ENCODE measurements at regions not wholly inside any gene's neighbourhood (a gene's known extent, or its start where the extent isn't known, plus 50 kb on each side); places are given as distances from the start of the nearest gene placed in this dataset.

DNA sequence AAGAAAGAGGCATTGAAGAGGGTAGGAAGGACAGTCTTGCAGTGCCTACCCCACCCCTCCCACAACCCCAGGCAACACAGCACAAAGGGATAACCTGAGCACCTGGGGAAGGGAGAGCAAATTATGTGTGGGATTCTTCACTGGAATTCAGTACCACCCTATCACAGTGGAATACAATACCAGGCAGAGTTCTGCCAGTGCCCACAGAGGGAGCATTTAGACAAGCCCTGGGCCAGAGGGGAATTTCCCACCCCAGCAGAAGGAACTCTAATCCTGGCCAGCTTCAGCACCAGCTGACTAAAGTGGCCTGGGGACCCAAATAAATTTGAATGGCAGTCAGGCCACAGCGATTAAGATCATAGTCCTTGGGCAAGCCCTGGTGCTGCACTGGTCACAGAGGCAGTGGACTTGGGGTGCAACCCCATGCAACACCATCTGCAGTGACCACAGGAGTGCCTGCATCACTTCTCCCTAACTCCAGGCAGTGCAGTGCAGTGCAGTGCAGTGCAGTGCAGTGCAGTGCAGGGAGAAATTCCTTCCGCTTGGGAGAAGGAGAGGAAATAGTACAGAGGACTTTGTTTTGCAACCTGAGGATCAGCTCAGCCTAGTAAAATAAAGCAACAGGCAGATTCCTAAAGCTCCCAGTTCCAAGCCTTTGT, 147.8 kb upstream of the SRD5A2 start:
- Mint-ChIP-seq H3K36me3 (ENCODE audit: low read depth, unreplicated experiment) (no peaks in the 10 kb centered on the region), H3K4me3 (ENCODE audit: unreplicated experiment) (no peak overlapping the region), H3K9me3 (ENCODE audit: unreplicated experiment) (peaks cover 4% of the 10 kb centered on the region), H3K4me1 (ENCODE audit: low read depth, unreplicated experiment) (no peaks in the 10 kb centered on the region), H3K27ac (ENCODE audit: unreplicated experiment) (no peak overlapping the region), H3K27me3 (ENCODE audit: low read depth, unreplicated experiment) (no peaks in the 10 kb centered on the region)
- Histone ChIP-seq H4K20me1 (ENCODE audit: insufficient read depth, low read length) (no peaks in the 10 kb centered on the region), H3K36me3 (ENCODE audit: insufficient read depth, low read length) (no peaks in the 10 kb centered on the region), H3K27ac (ENCODE audit: low read depth, low read length) (no peak overlapping the region), H3K9ac (ENCODE audit: low read length) (no peak overlapping the region), H3K4me2 (ENCODE audit: low read length) (no peak overlapping the region), H2AFZ (ENCODE audit: low read depth, low read length) (no peak overlapping the region), H3K27me3 (ENCODE audit: insufficient read depth, low read length) (no peaks in the 10 kb centered on the region), H3K79me2 (ENCODE audit: insufficient read depth, low read length) (no peaks in the 10 kb centered on the region), H3K9me3 (ENCODE audit: insufficient read depth, low read depth, low read length) (no peaks in the 10 kb centered on the region), H3K4me1 (ENCODE audit: insufficient read depth, low read length) (no peaks in the 10 kb centered on the region), H3K4me3 (ENCODE audit: insufficient read depth, low read depth, low read length) (no peak overlapping the region)
- no peak for TF ChIP-seq EZH2 (IDR thresholded peaks at IDR 0.05; ENCODE audit: insufficient read depth, low read length)
- TF ChIP-seq, protein P1, sequence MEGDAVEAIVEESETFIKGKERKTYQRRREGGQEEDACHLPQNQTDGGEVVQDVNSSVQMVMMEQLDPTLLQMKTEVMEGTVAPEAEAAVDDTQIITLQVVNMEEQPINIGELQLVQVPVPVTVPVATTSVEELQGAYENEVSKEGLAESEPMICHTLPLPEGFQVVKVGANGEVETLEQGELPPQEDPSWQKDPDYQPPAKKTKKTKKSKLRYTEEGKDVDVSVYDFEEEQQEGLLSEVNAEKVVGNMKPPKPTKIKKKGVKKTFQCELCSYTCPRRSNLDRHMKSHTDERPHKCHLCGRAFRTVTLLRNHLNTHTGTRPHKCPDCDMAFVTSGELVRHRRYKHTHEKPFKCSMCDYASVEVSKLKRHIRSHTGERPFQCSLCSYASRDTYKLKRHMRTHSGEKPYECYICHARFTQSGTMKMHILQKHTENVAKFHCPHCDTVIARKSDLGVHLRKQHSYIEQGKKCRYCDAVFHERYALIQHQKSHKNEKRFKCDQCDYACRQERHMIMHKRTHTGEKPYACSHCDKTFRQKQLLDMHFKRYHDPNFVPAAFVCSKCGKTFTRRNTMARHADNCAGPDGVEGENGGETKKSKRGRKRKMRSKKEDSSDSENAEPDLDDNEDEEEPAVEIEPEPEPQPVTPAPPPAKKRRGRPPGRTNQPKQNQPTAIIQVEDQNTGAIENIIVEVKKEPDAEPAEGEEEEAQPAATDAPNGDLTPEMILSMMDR (IDR thresholded peaks at IDR 0.05; ENCODE audit: insufficient read depth, low read depth, low read length), result no peak
- no peak for DNase-seq (ENCODE audit: low read depth)
- no peak for FAIRE-seq

DNA sequence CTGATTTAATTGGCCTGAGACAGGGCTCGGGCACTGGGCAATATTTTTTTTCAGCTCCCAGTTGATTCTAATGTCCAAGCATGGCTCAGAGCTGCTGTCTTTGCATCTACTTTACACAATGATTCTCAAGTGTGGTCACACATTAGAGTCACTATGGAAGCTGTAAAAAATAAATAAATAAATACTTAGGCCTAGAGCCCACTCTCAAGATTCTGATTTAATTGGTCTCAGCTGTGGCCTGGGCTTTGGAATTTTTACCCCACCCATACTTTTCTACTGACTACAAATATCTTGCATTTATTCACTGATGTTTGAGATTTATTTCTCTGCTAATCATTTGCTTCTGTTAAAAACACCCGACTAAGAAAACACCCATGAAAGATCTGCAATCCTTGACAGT, 145.7 kb upstream of the SRD5A2 start:
- Histone ChIP-seq H2AFZ (ENCODE audit: low read depth, low read length) (no peak overlapping the region), H3K4me1 (ENCODE audit: insufficient read depth, low read length) (no peaks in the 10 kb centered on the region), H3K4me2 (ENCODE audit: low read length) (no peak overlapping the region), H3K79me2 (ENCODE audit: insufficient read depth, low read length) (no peaks in the 10 kb centered on the region), H3K36me3 (ENCODE audit: insufficient read depth, low read length) (no peaks in the 10 kb centered on the region), H3K9me3 (ENCODE audit: insufficient read depth, low read depth, low read length) (no peaks in the 10 kb centered on the region), H3K27me3 (ENCODE audit: insufficient read depth, low read length) (no peaks in the 10 kb centered on the region), H3K9ac (ENCODE audit: low read length) (no peak overlapping the region), H4K20me1 (ENCODE audit: insufficient read depth, low read length) (no peaks in the 10 kb centered on the region), H3K4me3 (ENCODE audit: insufficient read depth, low read depth, low read length) (no peak overlapping the region), H3K27ac (ENCODE audit: low read depth, low read length) (no peak overlapping the region)
- Mint-ChIP-seq H3K36me3 (ENCODE audit: low read depth, unreplicated experiment) (no peaks in the 10 kb centered on the region), H3K27ac (ENCODE audit: unreplicated experiment) (no peak overlapping the region), H3K9me3 (ENCODE audit: unreplicated experiment) (peaks cover 4% of the 10 kb centered on the region), H3K4me1 (ENCODE audit: low read depth, unreplicated experiment) (no peaks in the 10 kb centered on the region), H3K27me3 (ENCODE audit: low read depth, unreplicated experiment) (no peaks in the 10 kb centered on the region), H3K4me3 (ENCODE audit: unreplicated experiment) (no peak overlapping the region)
- DNase-seq (ENCODE audit: low read depth) (no peak), FAIRE-seq (no peak)
- TF ChIP-seq EZH2 (IDR thresholded peaks at IDR 0.05; ENCODE audit: insufficient read depth, low read length), result no peak
- TF ChIP-seq, protein P1 (IDR thresholded peaks at IDR 0.05; ENCODE audit: insufficient read depth, low read depth, low read length), result no peak

DNA sequence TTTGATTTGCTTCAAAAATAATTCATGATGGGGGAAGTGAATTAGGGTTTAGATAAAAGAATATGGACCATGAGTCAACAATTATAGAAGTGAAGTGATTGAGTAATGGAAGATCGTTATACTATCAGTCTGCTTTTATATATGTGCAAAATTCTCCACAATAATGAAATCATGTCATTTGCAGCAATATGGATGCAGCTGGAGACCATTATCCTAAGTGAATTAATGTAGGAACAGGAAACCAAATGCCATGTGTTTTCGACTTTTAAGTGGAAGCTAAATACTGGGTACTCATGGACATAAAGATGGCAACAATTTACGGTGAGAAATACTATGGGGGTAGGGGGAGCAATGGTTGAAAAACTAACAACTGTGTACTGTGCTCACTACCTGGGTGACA, 144.7 kb upstream of the SRD5A2 start:
- H3K4me3 Mint-ChIP-seq (ENCODE audit: unreplicated experiment), result no peak overlapping the region
- Histone ChIP-seq H3K9me3 (ENCODE audit: insufficient read depth, low read depth, low read length) (no peaks in the 10 kb centered on the region), H3K27ac (ENCODE audit: low read depth, low read length) (no peak overlapping the region), H3K36me3 (ENCODE audit: insufficient read depth, low read length) (no peaks in the 10 kb centered on the region), H3K79me2 (ENCODE audit: insufficient read depth, low read length) (no peaks in the 10 kb centered on the region), H3K27me3 (ENCODE audit: insufficient read depth, low read length) (no peaks in the 10 kb centered on the region), H3K4me2 (ENCODE audit: low read length) (no peak overlapping the region), H3K9ac (ENCODE audit: low read length) (no peak overlapping the region), H4K20me1 (ENCODE audit: insufficient read depth, low read length) (no peaks in the 10 kb centered on the region), H3K4me1 (ENCODE audit: insufficient read depth, low read length) (no peaks in the 10 kb centered on the region), H2AFZ (ENCODE audit: low read depth, low read length) (no peak overlapping the region), H3K4me3 (ENCODE audit: insufficient read depth, low read depth, low read length) (no peak overlapping the region)
- no peaks in the 10 kb centered on the region for H3K27me3 Mint-ChIP-seq (ENCODE audit: low read depth, unreplicated experiment)
- FAIRE-seq (no peak), DNase-seq (ENCODE audit: low read depth) (no peak)
- no peak for TF ChIP-seq EZH2 (IDR thresholded peaks at IDR 0.05; ENCODE audit: insufficient read depth, low read length)
- TF ChIP-seq, protein P1 (IDR thresholded peaks at IDR 0.05; ENCODE audit: insufficient read depth, low read depth, low read length), result no peak
- H3K9me3 Mint-ChIP-seq (ENCODE audit: unreplicated experiment), result peaks cover 4% of the 10 kb centered on the region
- H3K4me1 Mint-ChIP-seq (ENCODE audit: low read depth, unreplicated experiment), result no peaks in the 10 kb centered on the region
- no peak overlapping the region for H3K27ac Mint-ChIP-seq (ENCODE audit: unreplicated experiment)
- H3K36me3 Mint-ChIP-seq (ENCODE audit: low read depth, unreplicated experiment), result no peaks in the 10 kb centered on the region
